HG02970 (cell line): ENCODE measurements at regions not wholly inside any gene's neighbourhood (a gene's known extent, or its start where the extent isn't known, plus 50 kb on each side); places are given as distances from the start of the nearest gene placed in this dataset.

ENCODE experiments used
- ATAC-seq: cut with Tn5 transposase; IDR thresholded peaks from one replicate; pipeline ENCODE4 v1.9.1; 2021; ENCODE audit warnings: mild to moderate bottlenecking, moderate library complexity, moderate number of reproducible peaks; ENCODE audit not compliant: unreplicated experiment, low FRiP score

GRCh38 chr1:165036403-165036802 lies 320.1 kb downstream of the LMX1A start:
- ATAC-seq: no peak

DNA sequence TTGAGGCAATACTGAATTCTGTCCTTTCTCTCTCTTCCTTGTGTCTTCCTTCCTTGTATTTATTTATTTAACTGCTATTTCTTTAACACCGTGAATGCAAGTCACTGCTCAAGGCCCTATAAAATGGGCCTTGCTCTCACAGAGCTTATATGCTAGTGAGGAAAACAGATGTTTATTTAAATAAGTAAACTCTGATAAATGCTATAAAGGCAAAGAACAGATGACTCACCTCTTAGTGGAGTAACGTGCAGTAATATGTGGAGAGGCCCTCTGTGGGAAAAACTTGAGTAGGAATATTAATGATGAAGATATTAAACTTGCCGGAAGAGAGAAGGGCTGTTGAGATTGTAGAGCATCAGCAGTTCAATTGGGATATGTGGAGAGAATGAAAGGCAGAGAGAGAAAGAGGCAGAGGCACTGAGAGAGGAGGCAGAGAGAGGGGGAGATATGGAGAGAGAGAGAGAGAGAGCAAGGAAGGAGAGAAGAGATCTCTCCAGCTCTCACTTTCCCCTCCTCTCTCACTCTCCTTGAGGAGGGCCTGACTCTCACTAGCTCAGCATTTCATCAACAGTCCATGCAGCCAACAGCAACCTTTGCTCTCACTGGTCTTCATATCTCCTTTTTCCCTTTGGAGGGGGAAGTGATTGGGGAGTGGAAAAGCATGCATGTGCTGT lies 322.2 kb downstream of the LMX1A start:
- ATAC-seq: no peak

DNA sequence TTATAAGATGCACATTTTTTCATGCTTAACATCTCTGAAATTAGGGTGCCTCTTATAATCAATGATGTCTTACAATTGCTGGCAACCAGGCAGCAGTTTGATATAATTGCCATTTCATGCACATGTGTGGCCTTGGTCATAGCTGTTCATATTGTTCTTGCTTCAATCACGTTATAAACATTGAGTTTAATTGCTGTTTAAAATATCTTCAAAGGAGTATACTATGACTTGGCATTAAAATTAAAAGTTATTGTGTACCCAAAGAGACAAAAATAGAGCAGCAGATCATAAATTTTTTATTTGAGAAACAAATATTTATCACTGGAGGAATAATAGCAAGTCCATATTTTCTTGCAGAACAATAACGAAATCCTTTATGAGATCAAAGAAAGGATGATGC lies 325.5 kb downstream of the LMX1A start:
- no peak for ATAC-seq

DNA sequence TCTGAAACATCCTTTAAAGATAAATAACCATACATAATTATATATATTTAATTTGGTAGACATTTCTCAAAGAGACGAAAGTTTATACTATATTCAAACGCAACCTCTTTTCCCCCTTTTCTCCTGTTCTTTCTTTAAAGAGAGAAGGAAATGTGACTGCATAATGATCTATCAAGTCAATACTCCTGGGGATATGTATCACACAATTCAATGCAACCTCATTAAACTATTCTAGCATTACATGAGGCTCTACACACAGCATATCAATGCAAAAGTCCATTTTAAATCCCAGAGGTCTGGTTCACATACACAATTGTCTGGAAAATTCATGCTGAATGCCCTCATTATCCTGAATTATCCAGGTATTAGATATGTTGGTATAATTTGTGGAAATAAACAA lies 330.7 kb downstream of the LMX1A start:
- ATAC-seq: no peak

GRCh38 chr1:165014753-165015152 lies 341.8 kb downstream of the LMX1A start:
- no peak for ATAC-seq

DNA sequence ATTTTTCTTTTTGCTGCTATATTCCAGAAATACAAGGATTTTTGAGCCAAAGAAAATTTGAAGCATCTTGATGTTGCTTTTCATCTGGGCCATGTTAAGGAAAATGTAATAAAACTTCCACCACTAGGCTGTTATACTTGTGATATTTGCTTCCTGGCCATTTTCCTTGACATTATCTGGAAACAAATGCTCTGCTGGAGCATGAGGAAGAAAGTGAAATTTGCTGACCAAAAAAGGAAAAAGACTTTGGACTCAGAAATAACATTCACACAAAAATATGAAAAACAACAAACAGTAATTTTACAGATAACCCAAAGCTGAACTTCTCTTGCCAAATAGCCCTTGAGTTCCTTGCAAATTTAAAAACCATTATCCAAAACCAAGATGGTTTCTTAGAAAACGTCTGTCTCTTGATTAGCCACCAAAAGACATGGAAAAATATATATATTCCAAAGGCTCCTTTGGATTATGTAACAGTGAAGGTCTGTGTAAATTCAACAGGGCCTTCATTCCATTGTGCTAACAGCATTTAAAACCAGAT lies 344.5 kb downstream of the LMX1A start:
- no peak for ATAC-seq

GRCh38 chr1:165011186-165011585 lies 345.3 kb downstream of the LMX1A start:
- ATAC-seq: no peak

- ATAC-seq: no peak
These were observed 346.0 kb downstream of the LMX1A start for GRCh38 chr1:165010418-165011070.

GRCh38 chr1:165006831-165007230 lies 349.7 kb downstream of the LMX1A start:
- ATAC-seq: no peak

- ATAC-seq: no peak
These were observed 357.4 kb downstream of the LMX1A start for GRCh38 chr1:164999146-164999545.

DNA sequence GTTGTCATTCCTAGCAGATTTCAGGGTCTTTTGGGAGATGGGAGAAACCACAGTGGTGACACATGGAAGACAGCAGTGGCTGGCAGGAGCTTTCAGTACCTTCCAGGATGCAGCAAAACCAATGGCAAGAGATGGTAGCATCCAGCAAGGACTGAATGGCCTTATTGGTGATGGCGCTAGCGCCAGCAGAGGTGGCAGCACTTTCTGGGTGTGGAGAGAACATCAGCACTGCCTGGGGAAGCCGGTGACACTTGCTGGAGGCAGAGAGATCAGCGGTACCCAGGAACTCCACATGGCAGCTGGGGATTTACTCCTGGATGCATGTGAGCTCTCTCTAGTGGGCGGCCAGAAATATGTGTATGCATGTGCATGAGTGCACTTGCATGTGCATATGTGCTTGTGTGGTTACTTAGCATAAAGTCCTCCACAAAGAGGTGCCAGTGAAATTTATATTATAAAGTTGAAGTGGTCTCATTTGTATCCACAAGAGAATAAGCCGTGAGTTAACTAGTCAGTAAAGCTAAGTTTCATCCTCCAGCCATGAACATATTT lies 364.7 kb downstream of the LMX1A start:
- no peak for ATAC-seq

GRCh38 chr1:164983023-164983650 lies 373.4 kb downstream of the LMX1A start:
- no peak for ATAC-seq

DNA sequence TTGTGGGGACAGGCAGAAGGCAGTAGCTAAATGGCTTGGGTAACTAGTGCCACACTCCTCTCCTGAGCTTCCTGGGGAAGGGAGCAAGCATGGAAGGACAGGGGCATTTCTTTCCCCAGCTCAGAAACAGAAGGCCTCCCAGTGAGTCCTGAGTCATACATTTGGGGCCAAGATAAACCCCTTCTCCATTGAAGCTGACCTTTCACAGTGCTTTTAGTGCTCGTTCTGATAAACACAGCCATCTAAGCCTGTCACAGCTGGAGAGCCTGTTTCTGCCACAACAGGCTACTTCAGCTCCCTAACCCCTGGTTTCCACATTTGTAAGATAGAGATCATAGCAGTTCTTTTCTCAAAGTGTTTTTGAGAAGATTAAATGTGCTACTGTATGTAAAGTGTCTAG lies 374.0 kb downstream of the LMX1A start:
- no peak for ATAC-seq

DNA sequence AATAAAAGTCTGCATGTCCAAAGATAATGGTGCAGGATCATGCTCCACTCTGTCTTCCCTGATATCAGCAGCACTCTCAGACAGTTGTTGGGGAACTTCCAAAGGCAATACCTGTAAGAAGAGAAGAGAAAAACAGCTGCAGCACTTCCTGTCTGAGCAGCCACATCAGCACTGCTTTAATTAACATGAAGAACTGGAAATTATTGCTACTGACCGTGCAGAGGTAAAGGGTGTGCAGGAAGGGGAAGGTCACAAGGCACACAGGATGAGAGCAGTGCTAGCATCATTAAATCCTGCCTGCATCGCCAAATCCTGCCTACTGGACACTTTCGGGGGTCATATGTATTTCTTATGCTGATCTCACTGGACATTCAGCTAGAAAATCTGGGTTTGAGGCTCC lies 379.0 kb downstream of the LMX1A start:
- no peak for ATAC-seq

DNA sequence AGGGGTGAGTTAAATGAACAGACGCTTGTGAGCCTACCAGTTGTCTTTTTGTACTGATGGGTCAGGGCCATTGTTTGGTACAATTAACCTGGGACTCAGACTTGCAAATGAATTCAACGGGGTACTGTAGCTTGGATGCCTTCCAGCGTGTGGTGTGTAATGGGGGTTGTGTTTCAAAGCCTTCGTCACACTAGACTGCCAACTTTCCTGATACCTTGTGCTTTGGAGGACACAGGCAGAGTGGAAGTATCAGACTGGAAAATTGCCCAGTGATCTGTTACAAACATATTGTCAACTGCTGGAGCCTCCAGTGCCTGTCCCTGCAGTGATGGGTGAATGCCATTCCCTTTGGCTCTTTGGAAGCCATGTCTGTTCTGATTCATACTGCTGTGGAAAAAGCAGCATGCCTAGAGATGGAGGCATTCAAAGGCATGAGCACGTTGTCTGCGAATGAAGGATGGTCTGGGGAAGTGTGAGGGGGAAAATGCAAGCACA lies 384.5 kb downstream of the LMX1A start:
- ATAC-seq: no peak

DNA sequence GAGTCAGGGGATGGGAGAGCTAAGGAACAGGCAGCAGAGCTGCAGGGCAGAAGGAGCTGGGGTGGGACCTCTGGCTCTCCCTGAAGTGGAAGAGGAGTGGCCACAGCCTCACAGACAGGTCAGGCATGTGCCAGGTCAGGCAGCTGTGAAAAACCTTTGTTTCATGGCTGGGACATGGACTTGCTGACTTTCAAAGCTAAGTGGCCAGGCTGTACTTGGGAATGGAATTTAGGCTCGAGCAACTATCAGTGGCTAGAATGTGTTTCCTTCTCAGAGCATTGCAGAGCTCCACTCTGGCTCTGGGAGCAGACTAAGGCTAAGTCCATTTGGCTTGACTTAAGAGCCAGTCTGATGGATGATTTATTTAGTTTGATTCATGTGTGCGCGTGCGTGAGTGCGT lies 385.1 kb downstream of the LMX1A start:
- ATAC-seq: no peak

DNA sequence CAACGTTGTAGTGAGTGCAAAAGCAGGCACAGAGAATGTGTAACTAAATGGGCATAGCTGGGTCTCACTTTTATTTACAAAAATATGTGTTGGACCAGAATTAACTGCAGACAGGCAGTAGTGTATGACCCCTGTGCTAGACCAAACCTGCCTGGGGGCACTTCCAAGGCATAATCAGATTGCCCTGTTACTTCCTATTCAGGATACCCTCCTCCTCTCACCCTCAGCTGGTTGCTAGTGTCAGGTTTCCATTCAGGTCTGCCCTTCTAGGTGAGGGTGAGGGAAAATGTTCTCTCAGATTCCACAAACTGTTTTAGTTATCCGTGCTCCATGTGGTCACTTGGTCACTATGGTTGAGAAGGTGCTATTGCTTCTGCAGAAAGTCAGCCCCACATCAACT lies 387.3 kb downstream of the LMX1A start:
- ATAC-seq: no peak

DNA sequence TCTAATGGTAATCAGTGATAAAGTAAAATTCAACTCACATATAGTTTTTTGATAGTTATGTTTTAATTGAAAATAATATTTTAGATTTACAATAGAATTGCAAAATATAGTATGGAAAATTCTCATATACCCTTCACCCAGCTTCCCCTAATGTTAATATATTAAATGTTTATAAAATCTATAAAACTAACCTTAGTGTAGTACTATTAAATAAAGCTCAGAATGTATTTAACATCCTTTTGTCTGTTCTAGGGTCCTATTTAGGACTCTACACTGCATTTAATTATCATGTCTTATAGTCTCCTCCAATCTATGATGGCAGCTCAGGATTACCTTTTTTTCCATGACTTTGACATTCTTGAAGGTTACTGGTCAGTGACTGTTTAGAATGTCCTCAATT lies 389.2 kb downstream of the LMX1A start:
- ATAC-seq: no peak

DNA sequence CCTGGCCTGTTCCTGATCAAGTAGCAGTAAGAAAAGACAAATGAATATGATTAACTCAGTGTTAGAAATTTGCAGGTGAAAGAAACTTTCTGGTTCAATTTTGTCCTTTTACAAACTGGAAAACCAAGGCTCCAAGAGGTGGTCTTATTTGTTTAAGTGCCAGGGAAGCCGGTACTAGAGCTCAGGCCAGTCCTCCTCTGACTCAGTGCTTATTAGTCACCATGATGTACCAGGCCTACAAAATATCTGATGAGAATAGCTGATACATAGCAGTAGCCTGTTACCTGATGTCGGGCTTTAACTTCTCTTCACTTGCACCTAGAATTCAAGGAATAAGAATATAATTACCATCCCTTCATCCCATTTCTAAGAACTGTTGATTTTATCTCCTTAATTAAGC lies 394.8 kb downstream of the LMX1A start:
- ATAC-seq: no peak

DNA sequence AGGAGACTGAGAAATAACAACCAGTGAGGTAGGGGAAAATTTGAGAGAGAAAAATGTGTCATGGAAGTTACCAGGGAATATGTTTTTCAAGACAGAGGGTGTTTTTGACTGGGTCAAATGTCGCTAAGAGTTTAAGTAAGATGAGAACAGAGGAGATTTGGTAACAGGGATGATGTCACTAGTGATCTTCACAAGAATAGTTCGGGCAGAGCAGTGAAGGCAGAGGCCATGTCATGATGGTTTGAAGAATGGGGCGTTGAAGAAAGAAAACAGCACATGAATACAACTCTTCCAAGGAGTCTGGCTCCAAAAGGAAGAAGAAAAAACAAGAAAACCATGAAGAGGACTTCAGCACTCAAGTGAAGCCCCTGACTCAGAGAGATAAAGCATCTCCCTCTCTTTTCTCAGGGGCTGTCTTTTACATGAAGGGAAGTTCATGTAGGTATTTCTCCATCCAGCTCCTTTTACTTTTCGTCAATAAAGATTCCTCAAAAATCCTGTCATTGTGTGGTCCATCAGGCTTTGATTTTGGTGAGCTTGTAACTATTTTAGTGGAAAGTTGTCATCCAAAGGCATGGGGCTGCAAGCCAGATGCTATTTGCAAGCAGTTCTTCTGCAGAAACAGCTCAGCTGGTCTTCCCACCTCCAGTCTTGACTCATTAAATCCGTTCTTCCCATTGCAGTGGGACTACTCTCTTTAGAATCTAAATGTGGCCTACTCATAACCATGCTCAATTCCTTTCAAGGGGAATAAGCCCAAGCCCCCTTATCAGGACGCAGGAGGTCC lies 397.3 kb downstream of the LMX1A start:
- no peak for ATAC-seq
